Keratinocyte (primary cell): ENCODE measurements at regions not wholly inside any gene's neighbourhood (a gene's known extent, or its start where the extent isn't known, plus 50 kb on each side); places are given as distances from the start of the nearest gene placed in this dataset.

Experiments used
- DNase-seq: peaks from one replicate; pipeline ENCODE4 v3.0.0-alpha.2; 2011; ENCODE audit warnings: low read depth, missing footprints, low spot score
- FAIRE-seq: peaks from 2 replicates; lab custom pipeline; 2011; peaks lifted over from hg19 to GRCh38; lab: Jason Lieb, UNC
- H2AFZ ChIP-seq: 2 replicates; pipeline ENCODE4 v1.6.0; 2012; ENCODE audit warnings: low read length, control low read depth, inconsistent platforms; ENCODE audit not compliant: control insufficient read depth
- H3K27ac ChIP-seq: 2 replicates; pipeline ENCODE4 v1.5.1; 2011; ENCODE audit warnings: low read length; ENCODE audit not compliant: control insufficient read depth, insufficient read depth
- H3K27me3 ChIP-seq: 3 replicates; pipeline ENCODE4 v1.6.0; 2011; ENCODE audit warnings: low read length; ENCODE audit not compliant: control insufficient read depth, insufficient read depth; ENCODE audit errors: extremely low read depth
- H3K36me3 ChIP-seq, 2 experiments: 2 replicates in 1 of 2; 3 replicates in 1 of 2; pipeline ENCODE4 v1.5.1; 2011; ENCODE audit warnings: low read length in 2 of 2, mild to moderate bottlenecking in 1 of 2; ENCODE audit not compliant: control insufficient read depth in 2 of 2, insufficient read depth in 2 of 2; ENCODE audit errors: extremely low read depth in 1 of 2
- H3K4me1 ChIP-seq: 3 replicates; pipeline ENCODE4 v1.5.1; 2011; ENCODE audit warnings: low read length; ENCODE audit not compliant: control insufficient read depth, insufficient read depth; ENCODE audit errors: extremely low read depth
- H3K4me2 ChIP-seq: 3 replicates; pipeline ENCODE4 v1.6.0; 2011; ENCODE audit warnings: low read depth, low read length; ENCODE audit not compliant: control insufficient read depth, insufficient read depth; ENCODE audit errors: extremely low read depth
- H3K4me3 ChIP-seq, 3 experiments: fragments of 200-600 bp in 1 of 3; sonication (generic) in 1 of 3; 2 replicates in 2 of 3; 3 replicates in 1 of 3; pipeline ENCODE4 v1.5.1; 2011 to 2016; ENCODE audit warnings: low read length in 3 of 3, mild to moderate bottlenecking in 3 of 3, control low read depth in 2 of 3, inconsistent platforms in 1 of 3, low read depth in 1 of 3, mixed read lengths in 1 of 3, mixed run types in 1 of 3, moderate library complexity in 1 of 3; ENCODE audit not compliant: control insufficient read depth in 2 of 3, insufficient read depth in 2 of 3; ENCODE audit errors: extremely low read depth in 1 of 3
- H3K79me2 ChIP-seq: 2 replicates; pipeline ENCODE4 v1.6.0; 2012; ENCODE audit warnings: low read length; ENCODE audit not compliant: control insufficient read depth, insufficient read depth
- H3K9ac ChIP-seq: 3 replicates; pipeline ENCODE4 v1.6.0; 2011; ENCODE audit warnings: low read length; ENCODE audit not compliant: control insufficient read depth, insufficient read depth; ENCODE audit errors: extremely low read depth
- H3K9me1 ChIP-seq: 3 replicates; pipeline ENCODE4 v1.6.0; 2011; ENCODE audit warnings: low read length; ENCODE audit not compliant: control insufficient read depth, insufficient read depth; ENCODE audit errors: extremely low read depth
- H3K9me3 ChIP-seq: 2 replicates; pipeline ENCODE4 v1.5.1; 2012; ENCODE audit warnings: low read depth, low read length; ENCODE audit not compliant: control insufficient read depth
- H4K20me1 ChIP-seq: 3 replicates; pipeline ENCODE4 v1.6.0; 2011; ENCODE audit warnings: low read length; ENCODE audit not compliant: control insufficient read depth, insufficient read depth; ENCODE audit errors: extremely low read depth
- CTCF ChIP-seq, 3 experiments: IDR thresholded peaks in 1 of 3; conservative IDR thresholded peaks in 1 of 3; optimal IDR thresholded peaks in 1 of 3; 2 replicates in 2 of 3; 3 replicates in 1 of 3; pipeline versions ENCODE3 to v1.5.1; 2011; ENCODE audit warnings: low read length in 3 of 3, mild to moderate bottlenecking in 3 of 3, moderate library complexity in 2 of 3, control low read depth in 1 of 3, inconsistent platforms in 1 of 3; ENCODE audit not compliant: insufficient read depth in 2 of 3; ENCODE audit errors: extremely low read depth in 1 of 3
- EZH2 ChIP-seq: IDR thresholded peaks from one replicate; pipeline ENCODE4 v1.6.1; 2012; ENCODE audit warnings: inconsistent platforms, mild to moderate bottlenecking, low read length, moderate library complexity
- dilution Hi-C: fragments of 300-500 bp; cut with MboI; formaldehyde crosslinking; loops from one replicate; pipeline ENCODE4 v1.7.0; 2020; ENCODE audit warnings: low sequenced_read_pairs; ENCODE audit not compliant: extremely low pct_ligation_motif_present

DNA sequence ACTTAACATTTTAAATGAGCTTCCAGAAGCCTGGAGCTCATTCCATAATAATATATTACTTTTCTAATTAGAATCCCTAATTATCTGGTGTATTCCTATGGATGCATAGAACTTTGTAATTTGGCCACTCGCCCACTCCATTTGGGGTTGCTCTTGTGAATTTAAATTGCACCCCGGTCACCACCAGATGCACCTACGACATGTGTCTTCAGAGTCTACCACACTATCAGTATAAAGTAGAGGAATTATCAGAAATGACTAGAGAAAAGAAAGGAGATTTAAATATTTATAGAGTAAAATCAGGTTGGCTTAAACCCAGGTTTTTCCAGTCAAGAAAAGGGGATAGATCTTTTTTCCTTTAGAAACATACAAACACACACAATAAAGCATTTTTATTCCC is 145.8 kb upstream of the DCN start:
- DNase-seq (no peak), FAIRE-seq (no peak)
- no peak for TF ChIP-seq CTCF (optimal IDR thresholded peaks at IDR 0.05 in 1 of 3, IDR thresholded peaks at IDR 0.05 in 1 of 3, conservative IDR thresholded peaks at IDR 0.05 in 1 of 3; ENCODE audit: extremely low read depth in 1 of 3, insufficient read depth in 2 of 3, low read length in 3 of 3)
- TF ChIP-seq EZH2: no peak
- Histone ChIP-seq H3K36me3 (no peaks in the 10 kb centered on the region), H3K27ac (no peak overlapping the region), H3K4me3 (no peak overlapping the region), H2AFZ (no peak overlapping the region), H3K27me3 (no peaks in the 10 kb centered on the region), H3K4me1 (no peaks in the 10 kb centered on the region), H3K9ac (no peak overlapping the region), H3K9me1 (no peaks in the 10 kb centered on the region), H3K9me3 (no peaks in the 10 kb centered on the region), H3K79me2 (no peaks in the 10 kb centered on the region), H3K4me2 (no peak overlapping the region), H4K20me1 (no peaks in the 10 kb centered on the region)
- dilution Hi-C loops: loop anchor here (25.0 kb wide), 1 partner anchor 341 kb away; no protein-coding TSS in a partner anchor

DNA sequence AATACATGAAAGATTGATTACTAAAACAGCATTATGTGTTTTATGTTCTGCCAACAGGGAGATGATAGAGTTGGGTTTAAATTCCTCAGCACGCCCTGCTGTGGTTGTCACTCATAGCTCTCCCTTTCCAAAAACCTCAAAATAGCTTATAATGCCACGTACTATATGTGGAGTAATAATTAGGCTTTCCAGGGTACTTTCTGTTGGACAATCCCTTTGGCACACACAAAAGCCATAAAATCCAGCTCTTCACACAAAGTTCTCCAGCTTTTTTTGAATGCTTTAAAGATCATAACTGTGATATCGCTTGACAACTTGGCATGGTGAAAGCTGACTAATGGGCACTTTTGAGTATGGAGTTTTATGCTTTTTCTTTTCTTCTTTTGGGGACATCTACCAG is 145.3 kb upstream of the DCN start:
- Histone ChIP-seq H2AFZ (no peak overlapping the region), H3K27ac (no peak overlapping the region), H3K79me2 (no peaks in the 10 kb centered on the region), H3K4me1 (no peaks in the 10 kb centered on the region), H3K4me2 (no peak overlapping the region), H3K36me3 (no peaks in the 10 kb centered on the region), H3K4me3 (no peak overlapping the region), H4K20me1 (no peaks in the 10 kb centered on the region), H3K9me3 (no peaks in the 10 kb centered on the region), H3K9ac (no peak overlapping the region), H3K9me1 (no peaks in the 10 kb centered on the region), H3K27me3 (no peaks in the 10 kb centered on the region)
- TF ChIP-seq EZH2 (no peak), CTCF (optimal IDR thresholded peaks at IDR 0.05 in 1 of 3, IDR thresholded peaks at IDR 0.05 in 1 of 3, conservative IDR thresholded peaks at IDR 0.05 in 1 of 3; ENCODE audit: extremely low read depth in 1 of 3, insufficient read depth in 2 of 3, low read length in 3 of 3) (no peak)
- FAIRE-seq (no peak), DNase-seq (no peak)
- dilution Hi-C loops: loop anchor here (25.0 kb wide), 1 partner anchor 341 kb away; no protein-coding TSS in a partner anchor
